ENCODE measurements at regions not wholly inside any gene's neighbourhood (a gene's known extent, or its start where the extent isn't known, plus 50 kb on each side); places are given as distances from the start of the nearest gene placed in this dataset.
"Not testable (repeated sequence)": the region's sequence is repeated elsewhere in the genome, so short reads cannot be mapped to it uniquely, and the experiment has no call there.

GRCh38 chr5:2383698-2384065 lies 367.8 kb downstream of the IRX2 start:
- DNase-seq (ENCODE audit: low spot score): no peak

- DNase-seq (ENCODE audit: low spot score): no peak
These were observed 368.4 kb downstream of the IRX2 start for GRCh38 chr5:2382776-2383697.

DNA sequence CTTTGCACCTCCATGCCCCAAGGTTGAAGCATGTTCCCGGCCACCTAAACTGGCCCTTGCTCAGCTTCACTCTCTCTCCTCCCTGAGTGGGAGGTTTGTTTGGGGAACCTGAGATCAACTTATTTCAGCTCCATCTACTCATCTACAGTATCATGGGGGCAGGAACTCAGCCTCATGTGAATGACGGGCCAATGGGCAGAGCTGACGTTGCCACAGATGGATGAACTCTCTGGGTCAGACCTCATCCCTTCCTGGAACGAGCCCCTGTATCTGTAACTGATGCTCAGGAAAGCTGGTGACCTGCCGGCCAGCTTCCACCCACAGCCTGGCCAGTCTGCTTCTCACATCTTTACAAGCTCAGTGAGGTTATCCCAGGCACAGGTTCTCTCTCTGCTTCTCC lies 369.6 kb downstream of the IRX2 start:
- no peak for DNase-seq (ENCODE audit: low spot score)

DNA sequence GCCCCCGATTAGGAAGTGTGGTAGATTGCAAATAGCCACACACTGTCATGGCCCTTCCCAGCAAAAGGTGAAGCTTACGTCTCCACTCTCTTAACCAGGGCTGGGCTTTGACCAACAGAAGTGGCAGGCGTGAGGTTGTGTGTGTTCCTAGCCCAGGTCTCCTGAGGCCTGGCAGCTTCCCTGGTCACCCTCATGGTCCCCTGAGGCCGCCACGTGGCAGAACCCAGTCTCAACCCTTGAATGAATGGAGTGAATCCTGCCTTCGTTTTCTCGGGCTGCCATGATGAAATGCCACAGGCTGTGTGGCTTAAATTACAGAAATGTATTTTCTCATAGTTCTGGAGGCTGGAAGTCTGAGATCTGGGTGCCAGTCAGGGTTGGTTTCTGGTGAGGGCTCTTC lies 370.4 kb downstream of the IRX2 start:
- DNase-seq (ENCODE audit: low spot score): no peak

GRCh38 chr5:2378976-2379375 lies 372.5 kb downstream of the IRX2 start:
- DNase-seq (ENCODE audit: low spot score): no peak

- DNase-seq (ENCODE audit: low spot score): no peak
These were observed 373.4 kb downstream of the IRX2 start for GRCh38 chr5:2378108-2378507.

DNA sequence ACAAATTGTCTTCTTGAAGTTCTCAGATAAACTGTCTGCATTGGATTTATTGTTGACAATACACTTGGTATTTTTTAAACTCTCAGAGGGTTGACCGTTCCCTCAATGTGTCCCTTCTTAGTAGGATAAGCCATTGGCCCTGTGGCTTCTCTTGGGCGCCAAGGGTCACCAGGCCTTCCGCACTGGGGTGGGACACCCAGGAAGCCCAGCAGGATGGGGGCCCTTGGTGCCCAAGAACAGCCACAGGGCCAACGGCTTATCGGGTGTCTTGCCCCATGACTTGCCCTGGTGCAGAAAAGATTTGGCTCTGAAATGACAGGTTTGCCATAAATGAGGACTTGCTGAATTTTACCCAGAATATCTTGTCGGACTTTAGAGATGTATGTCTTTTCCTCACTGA lies 375.0 kb downstream of the IRX2 start:
- DNase-seq (ENCODE audit: low spot score): no peak

- DNase-seq (ENCODE audit: low spot score): no peak
These were observed 375.7 kb downstream of the IRX2 start for GRCh38 chr5:2375757-2376250.

GRCh38 chr5:2375291-2375690 lies 376.2 kb downstream of the IRX2 start:
- no peak for DNase-seq (ENCODE audit: low spot score)

- no peak for DNase-seq (ENCODE audit: low spot score)
These were observed 376.8 kb downstream of the IRX2 start for GRCh38 chr5:2374703-2375102.

DNA sequence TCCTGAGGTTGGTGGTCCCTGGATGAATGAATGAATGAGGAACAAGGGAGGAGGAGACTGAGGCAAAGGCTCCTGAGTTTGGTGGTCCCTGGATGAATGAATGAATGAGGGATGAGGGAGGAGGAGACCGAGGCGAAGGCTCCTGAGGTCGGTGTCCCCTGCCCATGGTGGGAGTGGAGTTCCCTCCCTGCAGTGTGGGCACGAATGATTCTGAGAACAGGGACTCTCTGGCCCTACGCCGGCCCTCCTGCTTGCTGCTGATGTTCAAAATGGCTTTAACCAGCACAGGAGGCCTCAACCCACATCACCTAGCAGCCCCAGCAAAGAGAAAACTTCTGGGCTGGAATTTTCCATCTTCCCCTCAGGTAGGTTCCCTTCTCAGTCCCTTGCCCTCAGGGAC lies 377.8 kb downstream of the IRX2 start:
- DNase-seq (ENCODE audit: low spot score): no peak

- DNase-seq (ENCODE audit: low spot score): no peak
These were observed 380.1 kb downstream of the IRX2 start for GRCh38 chr5:2371419-2371710.

GRCh38 chr5:2370626-2371418 lies 380.7 kb downstream of the IRX2 start:
- no peak for DNase-seq (ENCODE audit: low spot score)

- no peak for DNase-seq (ENCODE audit: low spot score)
These were observed 382.3 kb downstream of the IRX2 start for GRCh38 chr5:2369178-2369577.

DNA sequence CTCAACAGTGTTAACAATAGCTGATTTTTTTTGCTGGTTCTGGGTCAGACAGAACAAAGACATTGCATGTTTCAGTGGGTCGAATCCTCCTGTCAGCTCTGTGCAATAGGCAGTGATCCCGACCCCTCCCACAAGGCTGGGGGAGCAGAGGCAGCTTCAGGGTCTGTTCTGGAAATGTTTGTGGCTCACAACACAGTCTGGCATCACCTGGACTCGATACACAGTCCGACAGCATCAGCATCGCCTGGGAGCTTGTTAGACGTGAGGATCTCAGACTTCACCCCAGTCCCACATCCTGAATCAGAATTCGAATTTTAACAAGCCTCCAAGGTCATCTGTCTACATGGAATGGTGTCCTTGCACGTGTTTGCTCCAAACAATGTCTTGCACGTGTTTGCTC lies 384.7 kb downstream of the IRX2 start:
- no peak for DNase-seq (ENCODE audit: low spot score)

- DNase-seq (ENCODE audit: low spot score): no peak
These were observed 394.2 kb downstream of the IRX2 start for GRCh38 chr5:2357309-2357708.

GRCh38 chr5:2355859-2356258 lies 395.6 kb downstream of the IRX2 start:
- no peak for DNase-seq (ENCODE audit: low spot score)

GRCh38 chr5:2353871-2354440 lies 397.5 kb downstream of the IRX2 start:
- DNase-seq (ENCODE audit: low spot score): no peak

DNA sequence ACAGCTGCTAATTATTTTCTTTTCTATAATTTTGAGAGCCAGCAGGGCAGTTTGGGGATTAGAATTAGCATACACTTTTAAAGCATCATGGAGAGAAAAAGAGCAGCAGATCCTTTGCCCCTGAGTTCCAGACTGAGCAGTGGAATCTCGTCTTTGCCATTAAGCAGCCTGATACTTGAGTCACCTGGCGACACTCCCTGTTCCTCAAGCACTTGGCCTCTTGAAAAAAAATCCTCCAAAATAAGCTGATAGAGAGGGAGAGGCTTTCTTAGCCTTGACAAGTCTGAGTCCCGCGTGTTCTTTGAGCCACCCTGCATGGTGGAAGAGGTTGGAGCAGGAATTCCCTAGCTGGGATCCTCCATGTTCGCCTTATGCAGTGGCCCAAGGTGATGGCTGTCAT lies 398.3 kb downstream of the IRX2 start:
- DNase-seq (ENCODE audit: low spot score): no peak

DNA sequence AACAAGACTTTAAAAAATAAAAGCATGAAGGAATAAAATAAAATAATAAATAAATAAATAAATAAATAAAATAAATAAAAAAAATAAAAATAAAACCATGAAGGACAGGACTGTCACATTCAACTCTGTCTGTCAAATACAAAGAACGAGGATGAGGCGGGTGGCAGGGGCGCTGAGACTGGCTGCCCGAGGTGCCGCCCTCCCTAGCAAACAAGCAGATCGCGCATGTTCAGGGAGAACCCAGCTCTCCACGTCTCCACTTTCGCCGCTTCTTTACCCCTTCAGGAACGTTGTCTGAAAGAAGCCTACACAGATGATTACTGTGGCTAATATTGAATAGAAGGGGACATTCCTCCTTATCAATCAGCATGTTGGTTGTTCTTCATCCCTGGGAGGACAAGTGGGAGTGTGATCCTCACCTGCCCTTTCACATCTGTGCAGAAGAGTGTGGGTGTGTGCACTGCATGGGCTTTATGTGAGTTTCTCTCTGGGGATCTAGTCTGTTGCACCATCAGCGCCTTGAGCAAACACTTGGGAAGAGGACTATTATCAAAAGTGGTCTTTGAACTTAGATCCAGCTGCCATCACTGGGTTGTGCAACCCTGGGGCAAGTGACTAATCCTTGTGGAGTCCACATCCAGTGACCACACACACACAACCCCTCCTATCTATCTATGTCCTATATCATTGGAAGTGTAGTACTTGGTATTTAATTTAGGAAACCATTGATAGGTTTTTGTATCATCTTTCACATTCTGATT lies 399.2 kb downstream of the IRX2 start:
- no peak for DNase-seq (ENCODE audit: low spot score)

DNA sequence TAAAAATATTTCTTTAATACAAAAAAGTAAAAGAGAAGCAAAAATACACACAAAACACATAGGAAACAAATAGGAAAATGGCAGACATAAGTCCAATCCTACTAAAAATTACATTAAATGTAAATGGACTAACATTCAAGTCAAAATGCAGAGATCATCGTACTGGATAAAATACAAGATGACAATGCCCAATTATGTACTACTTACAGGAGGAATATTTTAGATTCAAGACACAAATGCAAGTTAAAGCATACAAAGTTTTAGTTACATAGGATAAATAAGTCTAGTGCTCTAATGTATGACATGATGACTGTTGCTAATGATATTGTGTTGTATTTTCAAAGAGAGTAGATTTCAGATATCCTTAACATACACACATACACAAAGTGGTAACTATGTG lies 401.7 kb downstream of the IRX2 start:
- DNase-seq (ENCODE audit: low spot score): not testable (repeated sequence)

- DNase-seq (ENCODE audit: low spot score): no peak
These were observed 412.8 kb downstream of the IRX2 start for GRCh38 chr5:2338686-2339085.
